ENCODE measurements at regions not wholly inside any gene's neighbourhood (a gene's known extent, or its start where the extent isn't known, plus 50 kb on each side); places are given as distances from the start of the nearest gene placed in this dataset.
"Not testable (repeated sequence)": the region's sequence is repeated elsewhere in the genome, so short reads cannot be mapped to it uniquely, and the experiment has no call there.

GRCh38 chr2:143837055-143837454 is 682.9 kb downstream of the ZEB2 start:
- DNase-seq: not testable (repeated sequence)

GRCh38 chr2:143835481-143835880 is 684.4 kb downstream of the ZEB2 start:
- no peak for DNase-seq

- no peak for DNase-seq
These were observed 686.8 kb downstream of the ZEB2 start for GRCh38 chr2:143833015-143833660.

- no peak for DNase-seq
These were observed 689.4 kb downstream of the ZEB2 start for GRCh38 chr2:143830476-143830875.

GRCh38 chr2:143828763-143829537 is 691.0 kb downstream of the ZEB2 start:
- DNase-seq: no peak

GRCh38 chr2:143824791-143825190 is 695.1 kb downstream of the ZEB2 start:
- peak; percentile 9 for DNase-seq

GRCh38 chr2:143823876-143824275 is 694.7 kb downstream of the ARHGAP15 start:
- DNase-seq: no peak

GRCh38 chr2:143823296-143823695 is 694.1 kb downstream of the ARHGAP15 start:
- DNase-seq: no peak

- no peak for DNase-seq
These were observed 693.5 kb downstream of the ARHGAP15 start for GRCh38 chr2:143822736-143823135.

- no peak for DNase-seq
These were observed 690.5 kb downstream of the ARHGAP15 start for GRCh38 chr2:143819764-143820163.

- DNase-seq: no peak
These were observed 690.0 kb downstream of the ARHGAP15 start for GRCh38 chr2:143819190-143819735.
